ENCODE measurements at regions not wholly inside any gene's neighbourhood (a gene's known extent, or its start where the extent isn't known, plus 50 kb on each side); places are given as distances from the start of the nearest gene placed in this dataset.

DNA sequence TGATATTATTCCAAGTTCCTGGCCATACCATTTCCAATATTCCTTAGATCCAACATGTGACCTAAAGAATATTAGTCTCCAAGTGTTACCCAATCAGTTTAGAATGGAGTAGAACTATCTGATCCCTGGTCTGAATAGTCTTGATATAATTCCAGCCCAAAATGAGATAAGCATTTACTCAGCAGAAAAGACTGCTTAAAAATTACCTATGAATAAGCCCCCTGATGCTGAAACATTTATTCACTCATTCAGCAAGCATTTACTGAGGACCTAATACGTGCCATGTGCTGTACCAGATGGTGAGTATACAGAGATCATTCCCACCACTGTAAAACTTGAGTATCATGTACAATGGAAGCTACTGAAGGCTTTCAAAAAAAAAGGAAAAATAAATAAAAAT, 157.0 kb downstream of the FAM114A2 start:
- TF ChIP-seq MAFK (IDR thresholded peaks at IDR 0.05; ENCODE audit: low read depth, low read length) (no peak), FOS (IDR thresholded peaks at IDR 0.05; ENCODE audit: low read depth, low read length) (no peak), RFX5 (IDR thresholded peaks at IDR 0.05; ENCODE audit: low read depth, low read length) (no peak), POLR2A (IDR thresholded peaks at IDR 0.05; ENCODE audit: low read depth, low read length) (no peak), CHD1 (IDR thresholded peaks at IDR 0.05; ENCODE audit: low read depth, low read length) (no peak), CEBPB (IDR thresholded peaks at IDR 0.05; ENCODE audit: low read depth, low read length) (no peak), NFE2L2 (IDR thresholded peaks at IDR 0.05; ENCODE audit: low read depth, low read length) (no peak), MAZ (IDR thresholded peaks at IDR 0.05; ENCODE audit: borderline replicate concordance, low read depth, low read length) (no peak), RAD21 (IDR thresholded peaks at IDR 0.05; ENCODE audit: low read length) (no peak), MXI1 (IDR thresholded peaks at IDR 0.05; ENCODE audit: borderline replicate concordance, low read depth, low read length) (no peak)
- TF ChIP-seq, protein P1, sequence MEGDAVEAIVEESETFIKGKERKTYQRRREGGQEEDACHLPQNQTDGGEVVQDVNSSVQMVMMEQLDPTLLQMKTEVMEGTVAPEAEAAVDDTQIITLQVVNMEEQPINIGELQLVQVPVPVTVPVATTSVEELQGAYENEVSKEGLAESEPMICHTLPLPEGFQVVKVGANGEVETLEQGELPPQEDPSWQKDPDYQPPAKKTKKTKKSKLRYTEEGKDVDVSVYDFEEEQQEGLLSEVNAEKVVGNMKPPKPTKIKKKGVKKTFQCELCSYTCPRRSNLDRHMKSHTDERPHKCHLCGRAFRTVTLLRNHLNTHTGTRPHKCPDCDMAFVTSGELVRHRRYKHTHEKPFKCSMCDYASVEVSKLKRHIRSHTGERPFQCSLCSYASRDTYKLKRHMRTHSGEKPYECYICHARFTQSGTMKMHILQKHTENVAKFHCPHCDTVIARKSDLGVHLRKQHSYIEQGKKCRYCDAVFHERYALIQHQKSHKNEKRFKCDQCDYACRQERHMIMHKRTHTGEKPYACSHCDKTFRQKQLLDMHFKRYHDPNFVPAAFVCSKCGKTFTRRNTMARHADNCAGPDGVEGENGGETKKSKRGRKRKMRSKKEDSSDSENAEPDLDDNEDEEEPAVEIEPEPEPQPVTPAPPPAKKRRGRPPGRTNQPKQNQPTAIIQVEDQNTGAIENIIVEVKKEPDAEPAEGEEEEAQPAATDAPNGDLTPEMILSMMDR (conservative IDR thresholded peaks at IDR 0.05; ENCODE audit: low read depth, low read length) = no peak
- TF ChIP-seq, protein P2, sequence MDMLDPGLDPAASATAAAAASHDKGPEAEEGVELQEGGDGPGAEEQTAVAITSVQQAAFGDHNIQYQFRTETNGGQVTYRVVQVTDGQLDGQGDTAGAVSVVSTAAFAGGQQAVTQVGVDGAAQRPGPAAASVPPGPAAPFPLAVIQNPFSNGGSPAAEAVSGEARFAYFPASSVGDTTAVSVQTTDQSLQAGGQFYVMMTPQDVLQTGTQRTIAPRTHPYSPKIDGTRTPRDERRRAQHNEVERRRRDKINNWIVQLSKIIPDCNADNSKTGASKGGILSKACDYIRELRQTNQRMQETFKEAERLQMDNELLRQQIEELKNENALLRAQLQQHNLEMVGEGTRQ (IDR thresholded peaks at IDR 0.05; ENCODE audit: low read depth, low read length) = no peak
- TF ChIP-seq, protein P3, sequence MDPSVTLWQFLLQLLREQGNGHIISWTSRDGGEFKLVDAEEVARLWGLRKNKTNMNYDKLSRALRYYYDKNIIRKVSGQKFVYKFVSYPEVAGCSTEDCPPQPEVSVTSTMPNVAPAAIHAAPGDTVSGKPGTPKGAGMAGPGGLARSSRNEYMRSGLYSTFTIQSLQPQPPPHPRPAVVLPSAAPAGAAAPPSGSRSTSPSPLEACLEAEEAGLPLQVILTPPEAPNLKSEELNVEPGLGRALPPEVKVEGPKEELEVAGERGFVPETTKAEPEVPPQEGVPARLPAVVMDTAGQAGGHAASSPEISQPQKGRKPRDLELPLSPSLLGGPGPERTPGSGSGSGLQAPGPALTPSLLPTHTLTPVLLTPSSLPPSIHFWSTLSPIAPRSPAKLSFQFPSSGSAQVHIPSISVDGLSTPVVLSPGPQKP (IDR thresholded peaks at IDR 0.05; ENCODE audit: borderline replicate concordance, low read depth, low read length) = no peak

Measured in IMR-90 (cell line).